Vagina (tissue), 2 donors: ENCODE measurements at regions not wholly inside any gene's neighbourhood (a gene's known extent, or its start where the extent isn't known, plus 50 kb on each side); places are given as distances from the start of the nearest gene placed in this dataset.

ENCODE experiments used
- POLR2A ChIP-seq, 2 donors: fragments of 450-650 bp; IDR thresholded peaks; one replicate each; pipeline ENCODE4 v1.6.1; 2017; ENCODE audit warnings: antibody characterized with exemption in 2 of 2, mild to moderate bottlenecking in 2 of 2, moderate library complexity in 2 of 2
- POLR2AphosphoS5 ChIP-seq, 2 donors: sonication (generic); formaldehyde crosslinking; IDR thresholded peaks; one replicate each; pipeline ENCODE4 v1.9.0; 2017; ENCODE audit warnings: antibody characterized with exemption in 2 of 2, mild to moderate bottlenecking in 2 of 2, low read depth in 1 of 2; ENCODE audit not compliant: insufficient read depth in 1 of 2
- TF ChIP-seq, protein P1 (sequence below), 3 experiments: fragments of 450-650 bp in 2 of 3; fragments of 200-600 bp in 1 of 3; sonication (generic) in 1 of 3; IDR thresholded peaks; one replicate each; pipeline ENCODE4 v1.5.1; 2017 to 2019; ENCODE audit warnings: antibody characterized with exemption in 3 of 3, mild to moderate bottlenecking in 2 of 3, moderate library complexity in 2 of 3

DNA sequence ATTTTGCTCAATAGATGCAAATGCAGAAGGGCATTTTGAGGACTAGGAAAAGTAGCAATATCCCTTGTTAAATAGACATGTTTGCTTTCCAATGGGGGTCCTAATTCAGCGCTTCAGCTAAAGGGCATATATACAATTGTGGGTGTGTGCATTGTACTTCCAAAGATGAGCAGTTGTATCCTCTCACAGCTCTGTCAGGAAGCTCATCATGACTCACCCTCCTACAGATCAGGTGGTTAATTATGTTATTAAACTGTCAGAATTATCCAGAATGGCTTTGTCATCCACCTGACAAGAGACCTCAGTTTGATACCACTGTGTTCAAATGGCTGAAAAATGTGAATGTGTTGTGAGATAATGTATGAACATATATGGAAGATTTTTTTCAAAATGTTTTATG is 252.2 kb upstream of the MTNR1B start:
- TF ChIP-seq, protein P1, sequence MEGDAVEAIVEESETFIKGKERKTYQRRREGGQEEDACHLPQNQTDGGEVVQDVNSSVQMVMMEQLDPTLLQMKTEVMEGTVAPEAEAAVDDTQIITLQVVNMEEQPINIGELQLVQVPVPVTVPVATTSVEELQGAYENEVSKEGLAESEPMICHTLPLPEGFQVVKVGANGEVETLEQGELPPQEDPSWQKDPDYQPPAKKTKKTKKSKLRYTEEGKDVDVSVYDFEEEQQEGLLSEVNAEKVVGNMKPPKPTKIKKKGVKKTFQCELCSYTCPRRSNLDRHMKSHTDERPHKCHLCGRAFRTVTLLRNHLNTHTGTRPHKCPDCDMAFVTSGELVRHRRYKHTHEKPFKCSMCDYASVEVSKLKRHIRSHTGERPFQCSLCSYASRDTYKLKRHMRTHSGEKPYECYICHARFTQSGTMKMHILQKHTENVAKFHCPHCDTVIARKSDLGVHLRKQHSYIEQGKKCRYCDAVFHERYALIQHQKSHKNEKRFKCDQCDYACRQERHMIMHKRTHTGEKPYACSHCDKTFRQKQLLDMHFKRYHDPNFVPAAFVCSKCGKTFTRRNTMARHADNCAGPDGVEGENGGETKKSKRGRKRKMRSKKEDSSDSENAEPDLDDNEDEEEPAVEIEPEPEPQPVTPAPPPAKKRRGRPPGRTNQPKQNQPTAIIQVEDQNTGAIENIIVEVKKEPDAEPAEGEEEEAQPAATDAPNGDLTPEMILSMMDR (IDR thresholded peaks at IDR 0.05) = no peak
- TF ChIP-seq POLR2A (IDR thresholded peaks at IDR 0.05) = no peak
- TF ChIP-seq POLR2AphosphoS5 (IDR thresholded peaks at IDR 0.05; ENCODE audit: insufficient read depth in 1 of 2, low read depth in 1 of 2) = no peak
